Gastrocnemius medialis (tissue), 4 donors: ENCODE measurements at regions not wholly inside any gene's neighbourhood (a gene's known extent, or its start where the extent isn't known, plus 50 kb on each side); places are given as distances from the start of the nearest gene placed in this dataset.

ENCODE experiments used
- POLR2A ChIP-seq, 2 donors: fragments of 450-650 bp; IDR thresholded peaks; one replicate each; pipeline ENCODE4 v1.6.1; 2017; ENCODE audit warnings: antibody characterized with exemption in 2 of 2, mild to moderate bottlenecking in 2 of 2, moderate library complexity in 2 of 2
- TF ChIP-seq, protein P1 (sequence below), 5 experiments: fragments of 450-650 bp in 3 of 5; fragments of 200-600 bp in 2 of 5; sonication (generic) in 2 of 5; IDR thresholded peaks in 4 of 5; conservative IDR thresholded peaks in 1 of 5; 1 replicate in 4 of 5; 2 replicates in 1 of 5; pipeline ENCODE4 v1.5.1; 2016 to 2019; ENCODE audit warnings: antibody characterized with exemption in 5 of 5, mild to moderate bottlenecking in 3 of 5, moderate library complexity in 3 of 5

DNA sequence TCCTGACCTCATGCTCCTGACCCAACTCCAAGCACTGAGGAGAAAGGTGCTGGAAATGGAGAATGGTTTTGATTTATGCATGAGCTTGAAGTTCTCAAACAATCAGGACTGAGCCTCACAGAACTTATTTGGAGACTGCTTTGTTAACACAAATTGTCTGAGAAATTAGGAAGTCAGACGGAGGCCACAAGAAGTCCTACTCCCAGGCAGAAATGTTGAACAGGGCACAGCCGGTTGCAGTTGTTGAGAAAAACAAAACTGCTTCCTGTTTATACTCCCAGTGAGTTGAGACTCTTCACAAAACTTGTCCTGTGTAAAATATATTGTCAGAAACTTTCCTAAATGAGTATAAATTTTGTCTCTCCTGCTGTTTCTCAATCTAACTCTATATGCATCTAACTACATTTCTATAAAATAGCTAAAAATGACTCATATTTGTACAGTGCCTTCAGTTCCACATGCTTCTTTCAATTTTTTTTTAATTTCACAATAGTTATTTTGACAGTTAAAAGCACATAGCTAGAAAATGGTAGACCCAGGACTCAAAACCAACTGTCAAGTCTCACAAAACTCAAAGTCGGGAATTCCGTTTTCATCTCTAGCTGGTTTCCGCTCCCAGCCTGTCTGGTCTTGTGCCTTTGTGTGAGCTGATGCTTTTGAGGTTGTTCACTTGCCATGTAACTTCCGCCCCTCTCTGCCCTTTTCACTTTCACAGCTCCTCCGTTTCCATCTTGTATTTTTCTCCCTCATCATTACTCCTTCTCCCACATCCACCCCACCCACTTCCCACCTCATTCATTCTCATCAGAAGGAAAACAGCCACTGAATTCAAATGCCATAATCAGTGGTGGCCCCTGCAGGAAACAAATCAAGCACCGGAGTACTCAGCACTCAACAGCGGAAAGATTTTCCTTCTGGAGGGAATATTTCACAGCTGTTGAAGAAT is 215.0 kb downstream of the SUCLG1 start:
- no peak for TF ChIP-seq POLR2A (IDR thresholded peaks at IDR 0.05)
- TF ChIP-seq, protein P1, sequence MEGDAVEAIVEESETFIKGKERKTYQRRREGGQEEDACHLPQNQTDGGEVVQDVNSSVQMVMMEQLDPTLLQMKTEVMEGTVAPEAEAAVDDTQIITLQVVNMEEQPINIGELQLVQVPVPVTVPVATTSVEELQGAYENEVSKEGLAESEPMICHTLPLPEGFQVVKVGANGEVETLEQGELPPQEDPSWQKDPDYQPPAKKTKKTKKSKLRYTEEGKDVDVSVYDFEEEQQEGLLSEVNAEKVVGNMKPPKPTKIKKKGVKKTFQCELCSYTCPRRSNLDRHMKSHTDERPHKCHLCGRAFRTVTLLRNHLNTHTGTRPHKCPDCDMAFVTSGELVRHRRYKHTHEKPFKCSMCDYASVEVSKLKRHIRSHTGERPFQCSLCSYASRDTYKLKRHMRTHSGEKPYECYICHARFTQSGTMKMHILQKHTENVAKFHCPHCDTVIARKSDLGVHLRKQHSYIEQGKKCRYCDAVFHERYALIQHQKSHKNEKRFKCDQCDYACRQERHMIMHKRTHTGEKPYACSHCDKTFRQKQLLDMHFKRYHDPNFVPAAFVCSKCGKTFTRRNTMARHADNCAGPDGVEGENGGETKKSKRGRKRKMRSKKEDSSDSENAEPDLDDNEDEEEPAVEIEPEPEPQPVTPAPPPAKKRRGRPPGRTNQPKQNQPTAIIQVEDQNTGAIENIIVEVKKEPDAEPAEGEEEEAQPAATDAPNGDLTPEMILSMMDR (IDR thresholded peaks at IDR 0.05 in 4 of 5, conservative IDR thresholded peaks at IDR 0.05 in 1 of 5): no peak
